ENCODE measurements at regions not wholly inside any gene's neighbourhood (a gene's known extent, or its start where the extent isn't known, plus 50 kb on each side); places are given as distances from the start of the nearest gene placed in this dataset.

GRCh38 chr10:94194256-94194655 is 168.5 kb downstream of the NOC3L start:
- no peak for DNase-seq

- DNase-seq = no peak
These were observed 165.5 kb downstream of the NOC3L start for GRCh38 chr10:94197241-94197640.

- DNase-seq = no peak
These were observed 164.4 kb downstream of the NOC3L start for GRCh38 chr10:94198324-94198723.

GRCh38 chr10:94199565-94199964 is 163.2 kb downstream of the NOC3L start:
- DNase-seq = no peak

- DNase-seq = no peak
These were observed 162.4 kb downstream of the NOC3L start for GRCh38 chr10:94200146-94200837.

GRCh38 chr10:94205396-94205831 is 157.3 kb downstream of the NOC3L start:
- DNase-seq = no peak

GRCh38 chr10:94206176-94206575 is 156.6 kb downstream of the NOC3L start:
- no peak for DNase-seq

- DNase-seq = no peak
These were observed 154.4 kb downstream of the NOC3L start for GRCh38 chr10:94208315-94208714.

GRCh38 chr10:94210440-94211168 is 152.1 kb downstream of the NOC3L start:
- DNase-seq = no peak

GRCh38 chr10:94211169-94211510 is 151.6 kb downstream of the NOC3L start:
- DNase-seq = no peak

- DNase-seq = no peak
These were observed 149.7 kb downstream of the NOC3L start for GRCh38 chr10:94213001-94213530.

GRCh38 chr10:94213980-94214379 is 148.8 kb downstream of the NOC3L start:
- no peak for DNase-seq

- DNase-seq = no peak
These were observed 148.3 kb downstream of the NOC3L start for GRCh38 chr10:94214481-94214893.

- no peak for DNase-seq
These were observed 146.5 kb downstream of the NOC3L start for GRCh38 chr10:94216201-94216600.

- no peak for DNase-seq
These were observed 145.3 kb downstream of the NOC3L start for GRCh38 chr10:94217411-94217810.

GRCh38 chr10:94218493-94219183 is 144.1 kb downstream of the NOC3L start:
- no peak for DNase-seq

- no peak for DNase-seq
These were observed 142.9 kb downstream of the NOC3L start for GRCh38 chr10:94219829-94220228.

- DNase-seq = no peak
These were observed 142.0 kb downstream of the NOC3L start for GRCh38 chr10:94220717-94221116.

GRCh38 chr10:94223702-94224370 is 138.9 kb downstream of the NOC3L start:
- no peak for DNase-seq

- no peak for DNase-seq
These were observed 138.1 kb downstream of the NOC3L start for GRCh38 chr10:94224656-94225055.

GRCh38 chr10:94225589-94225988 is 137.2 kb downstream of the NOC3L start:
- no peak for DNase-seq

GRCh38 chr10:94230134-94230785 is 132.5 kb downstream of the NOC3L start:
- no peak for DNase-seq
